ENCODE measurements at regions not wholly inside any gene's neighbourhood (a gene's known extent, or its start where the extent isn't known, plus 50 kb on each side); places are given as distances from the start of the nearest gene placed in this dataset.

- no peak for DNase-seq
Measured at GRCh38 chr4:60215906-60216305, 984.2 kb upstream of the ADGRL3 start.

GRCh38 chr4:60216752-60217151, 983.4 kb upstream of the ADGRL3 start:
- DNase-seq: no peak

- no peak for DNase-seq
Measured at GRCh38 chr4:60221866-60222265, 978.3 kb upstream of the ADGRL3 start.

GRCh38 chr4:60223208-60223923, 976.8 kb upstream of the ADGRL3 start:
- no peak for DNase-seq

- DNase-seq: peak in 1 of 2 donors; percentile 25
Measured at GRCh38 chr4:60241866-60242265, 958.3 kb upstream of the ADGRL3 start.

- DNase-seq: no peak
Measured at GRCh38 chr4:60249784-60250183, 950.3 kb upstream of the ADGRL3 start.

- no peak for DNase-seq
Measured at GRCh38 chr4:60250657-60251056, 949.5 kb upstream of the ADGRL3 start.

GRCh38 chr4:60259781-60260180, 940.3 kb upstream of the ADGRL3 start:
- no peak for DNase-seq

GRCh38 chr4:60266505-60266904, 933.6 kb upstream of the ADGRL3 start:
- DNase-seq: no peak

GRCh38 chr4:60296386-60296785, 903.7 kb upstream of the ADGRL3 start:
- no peak for DNase-seq

GRCh38 chr4:60313611-60314178, 886.4 kb upstream of the ADGRL3 start:
- DNase-seq: no peak

- no peak for DNase-seq
Measured at GRCh38 chr4:60314416-60314815, 885.7 kb upstream of the ADGRL3 start.

GRCh38 chr4:60315586-60315985, 884.5 kb upstream of the ADGRL3 start:
- no peak for DNase-seq

GRCh38 chr4:60326735-60327134, 873.4 kb upstream of the ADGRL3 start:
- DNase-seq: no peak

- no peak for DNase-seq
Measured at GRCh38 chr4:60327651-60328050, 872.5 kb upstream of the ADGRL3 start.

- no peak for DNase-seq
Measured at GRCh38 chr4:60344908-60345307, 855.2 kb upstream of the ADGRL3 start.

- DNase-seq: no peak
Measured at GRCh38 chr4:60345392-60345791, 854.7 kb upstream of the ADGRL3 start.

- no peak for DNase-seq
Measured at GRCh38 chr4:60359746-60360367, 840.3 kb upstream of the ADGRL3 start.

- DNase-seq: no peak
Measured at GRCh38 chr4:60365176-60365575, 835.0 kb upstream of the ADGRL3 start.

GRCh38 chr4:60366661-60367060, 833.5 kb upstream of the ADGRL3 start:
- peak in 1 of 2 donors; percentile 27 for DNase-seq

GRCh38 chr4:60368986-60369385, 831.1 kb upstream of the ADGRL3 start:
- DNase-seq: no peak

GRCh38 chr4:60378010-60378409, 822.1 kb upstream of the ADGRL3 start:
- no peak for DNase-seq

- DNase-seq: peak in 1 of 2 donors; percentile 34
Measured at GRCh38 chr4:60384516-60384915, 815.6 kb upstream of the ADGRL3 start.

- no peak for DNase-seq
Measured at GRCh38 chr4:60389633-60390032, 810.5 kb upstream of the ADGRL3 start.
